GM19468 (cell line): ENCODE measurements at regions not wholly inside any gene's neighbourhood (a gene's known extent, or its start where the extent isn't known, plus 50 kb on each side); places are given as distances from the start of the nearest gene placed in this dataset.

Experiments
- ATAC-seq: cut with Tn5 transposase; IDR thresholded peaks from one replicate; pipeline ENCODE4 v1.9.1; 2021; ENCODE audit warnings: mild to moderate bottlenecking, moderate library complexity, moderate number of reproducible peaks; ENCODE audit not compliant: unreplicated experiment; ENCODE audit errors: extremely low read depth

- ATAC-seq = no peak
These were observed 542.2 kb downstream of the CDH11 start for GRCh38 chr16:64579712-64580111.

- ATAC-seq = no peak
These were observed 576.1 kb downstream of the CDH11 start for GRCh38 chr16:64545768-64546167.

- ATAC-seq = no peak
These were observed 577.0 kb downstream of the CDH11 start for GRCh38 chr16:64544859-64545258.

GRCh38 chr16:64543441-64543840, 578.4 kb downstream of the CDH11 start:
- ATAC-seq = no peak

- ATAC-seq = no peak
These were observed 578.8 kb downstream of the CDH11 start for GRCh38 chr16:64543031-64543430.

DNA sequence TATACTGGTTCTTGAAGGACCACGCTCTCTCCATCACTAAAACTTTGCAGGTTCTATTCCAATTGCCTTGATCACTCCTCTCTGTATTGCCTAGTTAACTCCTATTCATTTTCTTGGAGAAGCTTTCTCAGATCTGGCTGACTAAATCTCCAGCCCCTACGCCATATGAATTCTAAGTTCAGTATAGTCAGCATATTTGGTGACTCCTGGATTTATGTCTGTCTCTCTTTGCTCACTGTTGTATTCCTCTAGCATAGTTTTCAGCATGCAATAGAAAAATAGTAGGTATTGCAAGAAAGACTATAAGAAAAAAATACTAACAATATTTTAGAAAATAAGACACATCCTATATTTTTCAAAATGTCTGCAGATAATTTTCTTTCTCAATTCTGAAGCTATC, 579.7 kb downstream of the CDH11 start:
- no peak for ATAC-seq

- ATAC-seq = no peak
These were observed 580.2 kb downstream of the CDH11 start for GRCh38 chr16:64541621-64542020.

DNA sequence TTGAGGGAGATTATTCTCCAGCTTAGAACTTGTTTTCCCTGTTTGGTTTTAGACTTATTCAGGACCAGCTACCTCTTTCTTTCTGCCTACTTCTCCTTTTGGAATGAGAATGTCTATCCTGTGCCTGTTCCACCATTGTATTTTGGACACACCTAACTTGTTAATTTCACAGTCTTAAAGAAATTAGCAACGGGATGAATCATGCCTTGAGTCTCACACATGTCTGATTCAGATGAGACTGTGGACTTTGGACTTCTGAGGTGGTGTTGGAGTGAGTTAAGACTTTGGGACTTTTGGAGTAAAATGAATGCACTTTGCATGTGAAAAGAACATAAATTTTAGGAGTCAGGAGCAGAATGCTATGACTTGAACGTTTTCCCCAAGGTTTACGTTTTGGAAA, 581.4 kb downstream of the CDH11 start:
- no peak for ATAC-seq

DNA sequence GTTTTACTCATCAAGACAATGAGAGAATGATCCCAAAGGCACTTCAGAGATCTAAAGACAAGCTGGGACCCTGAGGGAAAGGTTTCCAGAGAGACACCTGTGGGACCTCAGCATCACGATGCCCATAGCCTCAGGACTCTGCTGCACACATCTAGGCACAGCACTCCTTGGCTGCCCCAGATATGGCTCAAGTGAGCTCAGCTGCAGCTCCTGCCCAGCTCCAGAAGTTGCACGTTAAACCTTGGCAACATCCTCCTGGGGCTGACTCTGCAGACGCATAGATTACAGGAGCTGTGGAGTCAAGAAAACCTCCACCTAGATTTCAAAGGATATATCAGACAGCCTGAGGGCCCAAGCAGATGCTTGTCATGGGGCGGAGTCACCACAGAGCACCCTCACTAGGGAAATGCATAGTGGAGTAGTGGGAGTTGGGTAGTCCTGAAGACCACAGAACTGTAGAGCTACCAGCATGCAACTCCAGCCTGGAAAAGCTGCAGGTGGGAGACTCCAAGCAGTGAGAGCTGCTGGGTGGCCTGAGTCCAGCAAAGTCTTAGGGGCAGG, 582.0 kb downstream of the CDH11 start:
- ATAC-seq = no peak

- no peak for ATAC-seq
These were observed 587.6 kb downstream of the CDH11 start for GRCh38 chr16:64534180-64534780.

DNA sequence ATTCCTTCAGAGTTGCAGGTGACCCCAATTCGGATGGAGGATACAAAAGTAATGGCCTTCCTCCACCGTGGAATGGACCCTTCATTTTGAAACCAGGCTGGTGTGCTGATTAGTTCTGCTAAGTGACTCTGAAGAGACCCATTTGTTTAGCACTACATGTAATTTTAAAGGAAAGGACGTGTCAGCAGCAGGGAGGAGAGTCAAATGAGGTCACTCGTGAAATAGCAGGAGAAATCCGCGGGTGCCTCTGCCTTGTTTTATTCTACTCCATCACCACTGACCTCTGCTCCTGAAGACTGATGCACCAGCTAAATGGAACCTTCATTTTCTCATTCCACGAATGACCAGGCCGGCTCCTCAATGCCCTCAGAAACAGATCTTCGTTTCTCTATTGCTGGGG, 589.2 kb downstream of the CDH11 start:
- ATAC-seq = no peak

DNA sequence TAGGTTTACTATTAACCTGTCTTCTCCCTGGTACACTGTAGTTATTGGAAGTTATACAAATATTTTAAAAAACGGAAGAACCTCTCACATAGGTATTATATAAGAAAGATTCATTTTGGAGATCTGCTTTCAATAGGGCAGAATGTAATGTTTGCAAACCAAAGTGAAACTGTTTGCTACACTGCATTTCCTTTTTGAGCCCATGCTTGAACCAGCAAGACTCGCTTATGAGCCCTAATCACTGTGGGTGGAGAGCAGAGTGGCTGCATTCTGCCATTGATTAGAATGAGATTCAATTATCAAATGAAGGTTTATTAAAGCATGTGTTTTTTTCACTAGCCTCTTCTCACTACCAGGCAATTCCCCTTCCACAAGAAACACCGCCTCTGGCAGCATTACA, 589.7 kb downstream of the CDH11 start:
- ATAC-seq = no peak

DNA sequence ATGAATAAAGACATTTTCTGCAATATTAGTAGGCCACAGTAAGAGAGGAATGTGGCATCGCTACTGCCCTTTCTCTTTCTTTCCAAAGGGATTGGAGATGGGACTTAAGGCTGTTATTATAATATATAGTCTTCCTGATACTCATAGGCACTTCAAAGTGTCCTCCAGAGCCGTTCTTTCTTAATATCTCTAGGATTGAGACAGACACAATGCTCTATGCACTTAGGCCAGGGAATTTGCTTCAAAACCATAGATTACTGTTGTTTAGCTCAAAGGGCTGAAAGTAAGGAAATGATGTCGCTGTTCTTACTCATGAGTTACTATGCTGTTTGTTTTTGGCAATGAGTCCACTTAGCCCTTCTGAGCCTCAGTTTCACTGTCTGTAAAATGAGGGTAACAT, 590.5 kb downstream of the CDH11 start:
- no peak for ATAC-seq

- ATAC-seq = no peak
These were observed 599.3 kb downstream of the CDH11 start for GRCh38 chr16:64522548-64522947.

GRCh38 chr16:64513871-64514270, 608.0 kb downstream of the CDH11 start:
- no peak for ATAC-seq

DNA sequence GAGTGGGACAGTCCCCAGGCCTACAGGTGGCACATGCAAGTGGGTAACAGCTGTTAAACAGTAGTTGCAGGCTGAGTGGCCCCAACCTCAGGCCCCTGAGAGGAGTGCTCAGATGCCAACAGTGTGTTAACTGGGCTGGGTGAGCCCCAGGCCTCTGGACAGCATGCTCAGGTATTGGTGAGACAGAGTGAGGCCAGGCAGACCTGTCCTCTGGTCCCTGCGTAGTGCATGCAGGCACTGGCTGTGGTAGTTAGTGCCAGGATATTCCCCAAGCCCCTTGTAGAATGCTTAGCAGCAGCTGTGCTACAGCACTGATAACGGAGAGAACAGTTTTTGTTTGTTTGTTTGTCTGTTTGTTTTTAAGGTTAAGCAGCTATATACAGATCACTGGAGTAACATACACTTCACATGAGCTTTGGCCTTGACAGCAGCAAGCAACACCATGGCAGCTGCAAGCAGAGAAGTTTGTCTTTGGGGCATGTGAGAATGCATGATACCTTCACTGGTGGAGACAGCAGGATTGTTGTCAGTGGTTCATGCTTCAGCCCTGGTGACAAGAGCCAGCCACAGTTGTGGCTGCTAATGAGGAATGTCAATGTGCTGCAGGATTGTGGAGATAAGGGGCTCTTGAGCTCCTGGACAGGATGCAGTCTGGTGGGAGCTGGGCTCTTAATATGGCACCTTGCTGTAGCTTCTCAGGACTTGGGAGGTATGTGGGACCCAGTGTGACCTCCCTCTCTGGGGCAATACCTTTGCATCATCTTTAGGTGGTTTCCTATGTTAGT, 614.4 kb downstream of the CDH11 start:
- no peak for ATAC-seq

DNA sequence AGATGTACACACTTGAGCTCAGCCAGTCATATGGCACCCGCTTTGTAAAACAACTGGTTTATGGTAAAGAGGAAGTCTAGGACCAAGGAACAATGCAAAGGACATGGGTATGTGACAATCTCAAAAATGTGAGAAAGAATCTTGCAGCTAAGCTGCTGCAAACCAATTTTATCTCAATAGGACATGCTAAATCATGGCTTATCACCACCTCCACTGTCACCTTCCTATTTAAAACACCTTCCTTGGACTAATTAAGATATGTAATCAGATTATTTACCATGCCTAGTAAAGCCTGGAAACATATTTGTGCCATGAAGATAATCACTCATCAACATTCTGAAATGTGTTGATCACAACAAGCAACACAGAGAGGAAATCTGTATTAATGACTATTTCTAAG, 622.7 kb downstream of the CDH11 start:
- no peak for ATAC-seq

DNA sequence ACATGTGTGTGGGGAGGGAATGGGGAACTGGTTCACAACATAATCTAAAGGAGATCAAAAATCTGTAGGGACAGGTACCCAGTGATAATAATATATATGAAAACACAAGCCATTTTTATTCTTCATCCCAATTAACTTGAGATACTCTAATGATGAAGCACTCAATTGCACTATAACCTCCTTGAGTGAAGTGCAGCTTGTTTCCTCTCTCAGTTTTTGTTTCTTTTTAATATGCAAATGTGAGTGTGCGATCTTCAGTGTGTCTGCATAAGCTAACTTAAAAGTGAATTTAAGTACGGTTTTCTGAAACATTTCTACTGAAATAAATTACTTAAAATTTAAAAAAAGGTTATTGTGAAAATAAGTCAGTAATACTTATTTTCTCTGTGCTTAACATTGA, 623.5 kb downstream of the CDH11 start:
- ATAC-seq = no peak

- ATAC-seq = no peak
These were observed 628.2 kb downstream of the CDH11 start for GRCh38 chr16:64493709-64494108.

- ATAC-seq = no peak
These were observed 632.4 kb downstream of the CDH11 start for GRCh38 chr16:64489449-64489848.

GRCh38 chr16:64486561-64486960, 635.3 kb downstream of the CDH11 start:
- ATAC-seq = no peak

DNA sequence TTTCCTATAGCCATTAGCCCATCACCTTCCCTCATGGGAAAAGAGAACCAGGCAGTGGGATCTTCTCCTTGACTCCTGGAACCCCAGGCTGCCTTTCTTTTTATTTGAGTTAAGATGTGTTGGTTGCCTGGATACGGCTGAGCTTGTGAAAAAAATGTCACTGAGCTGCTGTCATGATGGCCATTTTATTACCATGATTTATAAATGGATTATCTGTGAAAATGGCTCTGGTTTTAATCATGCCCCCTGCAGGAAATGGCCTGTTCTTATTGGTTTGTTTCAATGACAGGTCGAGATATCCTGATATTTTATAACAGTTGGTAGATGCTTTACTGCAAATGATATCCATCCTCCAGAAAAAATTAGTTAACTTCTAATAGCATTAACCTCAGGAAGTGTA, 640.4 kb downstream of the CDH11 start:
- no peak for ATAC-seq
